Stimulated activated CD4-positive, alpha-beta T cell treated with anti-CD3 and anti-CD28 coated beads, Interleukin-12 subunit alpha, Interleukin-12 subunit beta, amount 100 ng/mL, for 4 hours (primary cell): ENCODE measurements at regions not wholly inside any gene's neighbourhood (a gene's known extent, or its start where the extent isn't known, plus 50 kb on each side); places are given as distances from the start of the nearest gene placed in this dataset.

Source experiments
- DNase-seq: peaks from one replicate; pipeline ENCODE4 v3.0.0-alpha.2; 2020

DNA sequence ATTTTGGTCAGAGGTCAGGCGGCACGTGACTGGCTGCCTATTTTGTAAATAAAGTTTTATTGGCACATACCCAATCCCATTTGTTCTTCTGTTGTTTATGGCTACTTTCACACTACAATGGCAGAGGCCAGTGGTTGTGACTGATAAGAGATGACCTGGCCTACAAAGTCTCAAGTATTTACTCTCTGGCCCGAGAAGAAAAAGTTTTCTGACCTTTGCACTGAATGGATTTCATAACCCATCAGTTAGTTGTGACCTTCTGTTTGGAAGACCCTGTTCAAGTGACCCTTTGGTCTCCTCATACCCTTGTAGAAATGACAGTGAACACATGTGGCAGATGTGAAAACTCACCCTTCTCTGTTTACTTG, 121.4 kb upstream of the MGAT5 start:
- no peak for DNase-seq

GRCh38 chr2:134133622-134134312, 120.1 kb upstream of the MGAT5 start:
- DNase-seq, result no peak

- no peak for DNase-seq
These were observed 119.6 kb upstream of the MGAT5 start for GRCh38 chr2:134134313-134134706.

DNA sequence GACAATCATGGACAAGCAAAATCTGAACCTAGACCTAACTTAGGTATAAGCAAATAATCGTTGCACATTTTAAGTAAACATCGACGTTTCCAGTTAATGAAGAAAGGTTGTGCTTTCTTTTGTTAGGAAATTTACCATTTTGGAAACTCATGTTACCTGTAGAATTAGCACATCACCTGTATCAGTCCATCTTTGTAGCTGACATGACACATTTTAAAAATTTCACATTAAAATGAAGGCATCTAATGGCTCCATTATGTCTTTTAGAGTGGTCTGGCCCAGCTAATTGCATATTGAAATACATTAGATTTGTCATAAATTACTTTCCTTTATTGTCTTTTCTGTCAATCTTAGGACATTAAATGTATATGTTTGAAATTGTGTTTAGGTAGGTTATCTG, 119.0 kb upstream of the MGAT5 start:
- DNase-seq, result no peak

GRCh38 chr2:134135793-134136192, 118.1 kb upstream of the MGAT5 start:
- no peak for DNase-seq

DNA sequence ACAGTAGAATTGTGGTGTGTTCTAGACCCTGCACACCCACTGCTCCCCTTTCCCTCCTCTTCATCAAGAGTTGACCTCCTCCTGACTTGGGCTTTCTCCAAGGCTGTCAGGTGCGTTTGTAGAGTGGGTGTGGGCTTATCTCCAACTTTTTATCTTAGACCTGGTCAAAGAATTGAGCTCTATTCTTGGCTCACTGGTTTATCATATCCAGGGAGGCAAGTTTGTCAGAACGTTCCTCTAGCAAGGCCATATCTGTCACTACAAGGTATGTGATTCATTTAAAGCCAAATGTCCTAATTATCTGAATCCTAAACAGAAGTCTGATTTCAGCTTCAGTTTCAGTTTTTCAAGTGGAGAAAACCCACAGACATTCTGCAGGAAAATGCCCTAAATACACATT, 117.1 kb upstream of the MGAT5 start:
- no peak for DNase-seq

GRCh38 chr2:134137182-134137611, 116.7 kb upstream of the MGAT5 start:
- no peak for DNase-seq

GRCh38 chr2:134138115-134138514, 115.8 kb upstream of the MGAT5 start:
- DNase-seq, result no peak

- DNase-seq, result no peak
These were observed 114.3 kb upstream of the MGAT5 start for GRCh38 chr2:134139611-134140010.

DNA sequence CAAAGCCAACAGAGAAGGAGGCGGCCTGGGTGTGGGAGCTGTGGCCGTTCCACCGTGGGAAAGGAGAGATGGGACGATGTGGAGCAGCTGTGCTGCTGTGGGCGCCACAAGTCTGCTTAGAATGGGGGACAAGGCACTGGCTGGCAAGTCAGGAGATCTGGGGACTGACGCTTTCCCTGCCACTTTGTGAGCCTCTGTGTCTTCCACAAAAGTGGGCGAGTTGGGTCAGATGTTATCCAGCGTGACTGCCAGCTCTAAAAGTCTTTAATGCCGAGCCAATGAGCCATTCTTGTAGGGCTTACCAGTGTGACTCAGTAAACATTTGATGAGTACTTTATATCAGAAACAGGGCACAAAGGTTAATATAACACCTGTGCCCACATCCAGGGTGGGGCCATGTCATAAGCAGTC, 113.6 kb upstream of the MGAT5 start:
- DNase-seq, result no peak

GRCh38 chr2:134141598-134142340, 112.1 kb upstream of the MGAT5 start:
- no peak for DNase-seq

DNA sequence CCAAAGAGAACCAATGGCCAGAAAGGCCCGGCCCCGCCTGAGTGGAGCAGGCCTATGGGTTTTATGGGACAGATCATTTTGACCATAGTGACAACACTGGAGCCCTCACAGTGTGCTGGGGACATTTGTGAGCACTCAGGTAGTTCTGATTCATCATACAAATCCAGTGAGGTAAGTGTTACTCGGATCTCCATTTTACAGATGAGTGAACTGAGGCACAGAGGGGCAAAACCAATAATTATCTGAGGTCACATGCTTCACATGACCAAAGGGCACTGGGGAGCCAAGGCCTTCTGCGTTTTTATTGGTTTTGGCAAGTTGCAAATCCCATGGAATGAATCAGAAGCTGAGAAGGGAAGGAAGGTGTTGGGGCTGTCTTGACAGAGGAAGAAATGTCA, 111.5 kb upstream of the MGAT5 start:
- DNase-seq, result no peak

- DNase-seq, result no peak
These were observed 111.0 kb upstream of the MGAT5 start for GRCh38 chr2:134142903-134143302.

- no peak for DNase-seq
These were observed 110.3 kb upstream of the MGAT5 start for GRCh38 chr2:134143568-134143967.

DNA sequence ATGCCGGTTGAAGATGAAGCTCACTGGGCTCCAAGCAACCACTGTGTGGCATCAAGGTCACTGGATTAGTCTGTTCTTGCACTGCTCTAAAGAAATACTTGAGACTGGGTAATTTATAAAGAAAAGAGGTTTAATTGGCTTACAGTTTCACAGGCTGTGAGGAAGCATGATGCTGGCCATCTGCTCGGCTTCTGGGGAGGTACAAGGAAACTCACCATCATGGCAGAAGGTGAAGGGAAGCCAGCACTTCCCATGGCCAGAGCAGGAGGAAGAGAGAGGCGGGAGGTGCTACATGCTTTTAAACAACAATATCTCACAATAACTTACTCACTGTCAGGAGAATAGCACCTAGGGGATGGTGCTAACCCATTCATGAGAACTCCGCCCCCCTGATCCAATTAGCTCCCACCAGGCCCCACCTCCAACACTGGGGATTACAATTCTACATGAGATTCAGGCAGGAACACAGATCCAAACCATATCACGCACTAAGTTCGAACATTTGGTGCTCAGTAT, 109.7 kb upstream of the MGAT5 start:
- DNase-seq, result no peak

GRCh38 chr2:134144651-134145050, 109.2 kb upstream of the MGAT5 start:
- no peak for DNase-seq

GRCh38 chr2:134145519-134145918, 108.4 kb upstream of the MGAT5 start:
- no peak for DNase-seq

DNA sequence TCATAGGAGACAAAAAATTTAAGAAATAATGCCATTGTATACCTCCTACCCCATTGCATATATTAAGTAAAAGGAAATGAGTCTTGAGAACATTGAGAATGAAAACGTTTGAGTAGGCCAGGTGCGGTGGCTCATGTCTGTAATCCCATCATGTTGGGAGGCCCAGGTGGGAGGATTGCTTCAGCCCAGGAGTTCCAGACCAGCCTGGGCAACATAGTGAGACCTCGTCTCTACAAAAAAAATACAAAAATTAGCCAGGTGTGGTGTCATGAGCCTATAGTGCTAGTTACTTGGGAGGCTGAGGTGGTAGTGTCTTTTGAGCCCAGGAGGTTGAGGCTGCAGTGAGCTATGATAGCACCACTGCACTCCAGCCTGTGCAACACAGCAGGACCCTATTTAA, 107.7 kb upstream of the MGAT5 start:
- no peak for DNase-seq

DNA sequence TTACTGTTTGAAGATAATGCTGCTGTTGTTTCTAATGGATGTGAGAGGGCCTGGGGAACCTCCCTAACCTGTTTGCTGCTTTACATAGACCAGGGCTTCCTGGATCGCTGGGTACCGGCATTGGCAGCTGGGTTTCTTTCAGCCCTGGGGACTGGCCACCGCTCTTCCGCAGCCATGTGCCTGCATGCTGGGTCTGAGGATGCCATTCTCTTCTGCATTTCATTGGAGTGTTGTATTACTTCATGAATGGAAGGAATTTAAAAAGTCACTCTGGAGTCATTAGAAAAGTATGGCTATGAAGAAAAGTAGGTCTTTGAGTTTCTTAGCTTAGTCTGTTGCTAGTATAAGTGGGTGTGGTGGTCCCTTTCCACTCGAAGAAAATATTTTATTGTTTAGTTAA, 107.3 kb upstream of the MGAT5 start:
- no peak for DNase-seq

DNA sequence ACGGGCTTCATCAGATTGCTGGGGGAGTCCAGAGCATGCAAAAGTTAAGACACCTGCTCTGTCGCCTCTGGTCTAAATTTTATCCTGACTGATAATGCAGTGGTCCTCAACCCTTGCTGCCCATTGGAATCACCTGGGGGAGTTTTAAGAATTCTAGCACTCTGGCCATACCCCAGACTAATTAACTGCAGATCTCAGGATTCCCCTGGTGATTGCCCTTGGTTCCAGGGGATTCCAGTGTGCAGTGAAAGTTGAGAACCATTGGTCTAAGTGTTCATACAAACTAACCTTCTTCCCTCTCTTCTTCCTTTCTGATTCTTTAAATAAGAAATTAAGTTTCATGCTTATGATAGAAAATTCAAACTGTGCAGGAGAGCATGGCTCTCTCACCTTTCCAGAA, 105.7 kb upstream of the MGAT5 start:
- no peak for DNase-seq

GRCh38 chr2:134148843-134149472, 104.9 kb upstream of the MGAT5 start:
- no peak for DNase-seq

DNA sequence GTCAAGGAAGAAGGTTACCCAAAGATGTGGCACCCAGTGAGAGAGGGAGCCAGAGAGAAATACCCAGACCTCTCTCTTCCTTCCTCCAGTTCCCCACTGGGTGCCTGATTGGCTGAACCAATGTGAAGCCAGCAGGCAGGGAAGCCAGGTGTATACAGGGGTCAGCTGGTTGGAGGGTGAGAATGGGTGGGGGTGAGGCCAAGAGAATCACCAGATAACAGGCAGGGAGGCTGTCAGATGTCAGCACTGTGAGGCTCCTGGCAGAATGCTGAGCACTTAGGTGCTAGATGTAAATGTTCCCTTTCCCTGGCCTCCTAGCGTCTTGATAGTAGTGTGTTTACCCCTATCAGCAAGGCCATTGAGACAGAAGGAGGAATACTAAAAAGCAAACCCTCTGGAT, 104.0 kb upstream of the MGAT5 start:
- DNase-seq, result no peak

GRCh38 chr2:134150760-134151159, 103.1 kb upstream of the MGAT5 start:
- DNase-seq, result no peak
